Endothelial cell of umbilical vein (primary cell): ENCODE measurements at regions not wholly inside any gene's neighbourhood (a gene's known extent, or its start where the extent isn't known, plus 50 kb on each side); places are given as distances from the start of the nearest gene placed in this dataset.

ENCODE experiments used
- BruUV-seq: library from RNA; stranded (reverse); fragments of 400-500 nt; replicated peaks from 2 replicates; lab custom pipeline; 2021; lab: Mats Ljungman, UMichigan
- CTCF ChIA-PET: fragments of 300-600, 350-600 bp; sonication (Branson Sonifier 250); formaldehyde crosslinking; loops from one replicate; lab custom pipeline; 2021; ENCODE audit warnings: antibody characterized with exemption, inconsistent platforms; lab: Charles Lee
- POLR2A ChIA-PET: fragments of 300-600, 350-600 bp; sonication (Branson Sonifier 250); formaldehyde crosslinking; loops from one replicate; lab custom pipeline; 2021; ENCODE audit warnings: antibody characterized with exemption, inconsistent platforms; lab: Charles Lee
- DNase-seq: peaks from one replicate; pipeline ENCODE4 v3.0.0-alpha.2; 2011; ENCODE audit warnings: low read depth, low spot score
- FAIRE-seq: peaks from 2 replicates; lab custom pipeline; 2011; peaks lifted over from hg19 to GRCh38; lab: Jason Lieb, UNC
- H2AFZ ChIP-seq: 2 replicates; pipeline ENCODE4 v1.6.0; 2012; ENCODE audit warnings: low read depth, low read length, control low read depth, inconsistent platforms
- H3K27ac ChIP-seq: 2 replicates; pipeline ENCODE4 v1.5.1; 2011; ENCODE audit warnings: low read depth, mild to moderate bottlenecking, control low read depth, low read length, moderate library complexity; ENCODE audit not compliant: insufficient read depth
- H3K27me3 ChIP-seq, 2 experiments: 2 replicates each; pipeline versions ENCODE4 v1.6.0 to v1.6.1; 2011; ENCODE audit warnings: low read length in 2 of 2, mixed read lengths in 1 of 2; ENCODE audit not compliant: control insufficient read depth in 2 of 2, insufficient read depth in 2 of 2
- H3K36me3 ChIP-seq, 2 experiments: 2 replicates in 1 of 2; 3 replicates in 1 of 2; pipeline ENCODE4 v1.5.1; 2011; ENCODE audit warnings: low read length in 2 of 2, mild to moderate bottlenecking in 1 of 2, moderate library complexity in 1 of 2; ENCODE audit not compliant: control insufficient read depth in 2 of 2, insufficient read depth in 2 of 2; ENCODE audit errors: extremely low read depth in 1 of 2
- H3K4me1 ChIP-seq: 3 replicates; pipeline ENCODE4 v1.5.1; 2011; ENCODE audit warnings: mild to moderate bottlenecking, low read length; ENCODE audit not compliant: control insufficient read depth, insufficient read depth; ENCODE audit errors: extremely low read depth
- H3K4me2 ChIP-seq: 2 replicates; pipeline ENCODE4 v1.6.1; 2011; ENCODE audit warnings: low read length, control low read depth, mixed read lengths; ENCODE audit not compliant: insufficient read depth
- H3K4me3 ChIP-seq, 3 experiments: fragments of 200-600 bp in 1 of 3; sonication (generic), shearing (Covaris generic) in 1 of 3; replicated peaks in 1 of 3; 2 replicates each; pipeline ENCODE4 v1.5.1; 2011 to 2016; ENCODE audit warnings: control low read depth in 3 of 3, low read length in 3 of 3, mild to moderate bottlenecking in 2 of 3, inconsistent platforms in 1 of 3, low read depth in 1 of 3, moderate library complexity in 1 of 3; ENCODE audit not compliant: insufficient read depth in 1 of 3
- H3K79me2 ChIP-seq: 2 replicates; pipeline ENCODE4 v1.6.0; 2012; ENCODE audit warnings: low read length, inconsistent platforms; ENCODE audit not compliant: control insufficient read depth, insufficient read depth
- H3K9ac ChIP-seq: replicated peaks from 2 replicates; pipeline ENCODE3; 2011; ENCODE audit warnings: low read length, control low read depth; ENCODE audit not compliant: insufficient read depth; ENCODE audit errors: extremely low read depth
- H3K9me1 ChIP-seq: replicated peaks from 3 replicates; pipeline ENCODE4 v1.6.0; 2011; ENCODE audit warnings: mild to moderate bottlenecking, low read length; ENCODE audit not compliant: control insufficient read depth, insufficient read depth; ENCODE audit errors: extremely low read depth
- H3K9me3 ChIP-seq: replicated peaks from 2 replicates; pipeline ENCODE4 v1.5.1; 2012; ENCODE audit warnings: low read length, inconsistent platforms; ENCODE audit not compliant: control insufficient read depth, insufficient read depth
- H4K20me1 ChIP-seq: replicated peaks from 2 replicates; pipeline ENCODE3; 2011; ENCODE audit warnings: mild to moderate bottlenecking, low read length; ENCODE audit not compliant: control insufficient read depth, insufficient read depth; ENCODE audit errors: extremely low read depth
- CTCF ChIP-seq, 2 donors: IDR thresholded peaks; 1 replicate in 1 of 2; 2 replicates in 1 of 2; pipeline ENCODE4 v1.5.1; 2011; ENCODE audit warnings: low read length in 2 of 2, mild to moderate bottlenecking in 2 of 2, moderate library complexity in 2 of 2, control low read depth in 1 of 2, inconsistent platforms in 1 of 2, low read depth in 1 of 2; ENCODE audit not compliant: insufficient read depth in 1 of 2; ENCODE audit errors: extremely low read depth in 1 of 2
- EZH2 ChIP-seq: IDR thresholded peaks from 2 replicates; pipeline ENCODE4 v1.6.1; 2012; ENCODE audit warnings: borderline replicate concordance, low read depth, mild to moderate bottlenecking, moderate library complexity, low read length, inconsistent platforms; ENCODE audit not compliant: severe bottlenecking
- FOS ChIP-seq: IDR thresholded peaks from 2 replicates; pipeline ENCODE4 v1.6.1; 2011; ENCODE audit warnings: mild to moderate bottlenecking, low read length, moderate library complexity, borderline replicate concordance; ENCODE audit not compliant: insufficient read depth
- GATA2 ChIP-seq: IDR thresholded peaks from 2 replicates; pipeline ENCODE4 v1.7.0; 2011; ENCODE audit warnings: low read depth, mild to moderate bottlenecking, moderate library complexity, mixed read lengths, low read length; ENCODE audit not compliant: insufficient read length, insufficient read depth
- JUN ChIP-seq: IDR thresholded peaks from 2 replicates; pipeline ENCODE4 v1.6.1; 2011; ENCODE audit warnings: borderline replicate concordance, low read depth; ENCODE audit not compliant: insufficient read length, insufficient read depth
- MYC ChIP-seq: IDR thresholded peaks from one replicate; pipeline ENCODE4 v1.6.1; 2011; ENCODE audit warnings: mild to moderate bottlenecking, low read depth, low read length
- POLR2A ChIP-seq: IDR thresholded peaks from 2 replicates; pipeline ENCODE4 v1.6.1; 2012; ENCODE audit warnings: low read depth, mild to moderate bottlenecking, control low read depth, low read length
- POLR2AphosphoS5 ChIP-seq: IDR thresholded peaks from 2 replicates; pipeline ENCODE4 v1.6.1; 2012; ENCODE audit warnings: low read depth, mild to moderate bottlenecking, control low read depth, low read length, moderate library complexity; ENCODE audit not compliant: insufficient read depth
- dilution Hi-C: fragments of 300-500 bp; cut with MboI; formaldehyde crosslinking; loops from one replicate; pipeline ENCODE4 v1.15.0; 2019; ENCODE audit warnings: low sequenced_read_pairs; ENCODE audit not compliant: extremely low pct_ligation_motif_present
- intact Hi-C: fragments of 100-400 bp; cut with micrococcal nuclease; formaldehyde crosslinking; loops from one replicate; pipeline ENCODE4 v1.10.0; 2022
- TF ChIP-seq, protein P1 (sequence below): IDR thresholded peaks from 2 replicates; pipeline ENCODE4 v1.6.1; 2011; ENCODE audit not compliant: insufficient read depth, insufficient read length

DNA sequence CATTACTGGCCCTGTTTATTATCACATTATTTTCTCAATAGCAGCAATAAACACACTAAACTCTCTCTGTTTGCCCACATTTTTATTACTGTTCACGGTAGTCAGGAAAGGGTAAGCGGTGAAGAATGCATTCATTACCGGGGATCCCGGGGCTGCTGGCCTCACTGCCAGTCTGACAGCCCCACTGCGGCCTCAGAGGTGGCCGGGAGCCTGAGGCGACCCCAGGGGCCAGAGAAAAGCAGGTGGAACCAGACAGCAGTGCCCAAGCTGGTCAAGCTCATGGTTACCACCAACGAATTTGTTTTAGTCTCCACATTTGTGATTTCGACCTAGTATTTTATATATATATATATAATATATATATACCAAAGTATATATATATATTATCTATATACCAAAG lies 127.7 kb downstream of the LRATD1 start:
- no peaks in the 10 kb centered on the region for H3K27me3 ChIP-seq
- H3K4me3 ChIP-seq: no peak overlapping the region
- ChIA-PET CTCF (no interaction called here), POLR2A (no interaction called here)
- no peaks in the 10 kb centered on the region for H4K20me1 ChIP-seq
- H3K36me3 ChIP-seq: no peaks in the 10 kb centered on the region
- BruUV-seq: no TSS peak
- no peak overlapping the region for H3K4me2 ChIP-seq
- no peaks in the 10 kb centered on the region for H3K4me1 ChIP-seq
- H3K27ac ChIP-seq: no peak overlapping the region
- no peaks in the 10 kb centered on the region for H3K79me2 ChIP-seq
- H3K9me3 ChIP-seq: peaks cover 7% of the 10 kb centered on the region
- no peaks in the 10 kb centered on the region for H3K9me1 ChIP-seq
- FAIRE-seq (no peak), DNase-seq (no peak)
- intact Hi-C loops: no loop called here
- dilution Hi-C loops: no loop called here
- H2AFZ ChIP-seq: no peak overlapping the region
- H3K9ac ChIP-seq: no peak overlapping the region
- TF ChIP-seq, protein P1, sequence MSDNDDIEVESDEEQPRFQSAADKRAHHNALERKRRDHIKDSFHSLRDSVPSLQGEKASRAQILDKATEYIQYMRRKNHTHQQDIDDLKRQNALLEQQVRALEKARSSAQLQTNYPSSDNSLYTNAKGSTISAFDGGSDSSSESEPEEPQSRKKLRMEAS: no peak
- TF ChIP-seq MYC (no peak), JUN (no peak), FOS (no peak), CTCF (IDR thresholded peaks at IDR 0.05; ENCODE audit: extremely low read depth in 1 of 2, insufficient read depth in 1 of 2, low read depth in 1 of 2, low read length in 2 of 2) (no peak)

DNA sequence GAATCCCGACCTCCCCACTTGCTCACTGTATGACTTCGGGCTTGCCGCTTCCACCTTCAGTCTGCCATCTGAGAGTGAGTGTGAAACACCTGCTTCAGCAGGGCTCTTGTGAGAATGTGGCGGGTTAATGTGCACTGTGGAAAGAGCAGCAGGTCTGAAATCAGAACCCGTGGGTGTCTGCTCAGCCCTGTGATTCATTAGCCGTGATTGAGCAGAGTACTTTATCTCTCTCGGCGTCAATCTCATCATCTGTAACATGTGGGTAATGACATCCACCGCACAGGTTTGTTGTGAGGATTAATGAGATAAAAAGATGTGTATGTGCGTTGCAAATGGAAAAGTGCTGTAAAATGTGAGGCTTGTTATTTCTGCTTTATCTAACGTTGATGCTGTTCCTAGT lies 128.6 kb downstream of the LRATD1 start:
- Histone ChIP-seq H3K27ac (no peak overlapping the region), H3K4me1 (no peaks in the 10 kb centered on the region), H3K36me3 (no peaks in the 10 kb centered on the region), H3K9me1 (no peaks in the 10 kb centered on the region), H3K27me3 (no peaks in the 10 kb centered on the region), H3K9me3 (peaks cover 7% of the 10 kb centered on the region), H2AFZ (no peak overlapping the region), H3K4me3 (no peak overlapping the region), H3K79me2 (no peaks in the 10 kb centered on the region), H3K9ac (no peak overlapping the region), H4K20me1 (no peaks in the 10 kb centered on the region), H3K4me2 (no peak overlapping the region)
- POLR2A ChIA-PET: no interaction called here
- no TSS peak for BruUV-seq
- TF ChIP-seq GATA2 (no peak), POLR2AphosphoS5 (no peak), CTCF (IDR thresholded peaks at IDR 0.05; ENCODE audit: extremely low read depth in 1 of 2, insufficient read depth in 1 of 2, low read depth in 1 of 2, low read length in 2 of 2) (no peak), JUN (no peak), MYC (no peak), EZH2 (no peak), FOS (no peak), POLR2A (no peak)
- TF ChIP-seq, protein P1: no peak
- dilution Hi-C loops (no loop called here), intact Hi-C loops (no loop called here)
- CTCF ChIA-PET: no interaction called here
- no peak for FAIRE-seq
- no peak for DNase-seq
